Neuronal stem cell (in vitro differentiated cells): ENCODE measurements at regions not wholly inside any gene's neighbourhood (a gene's known extent, or its start where the extent isn't known, plus 50 kb on each side); places are given as distances from the start of the nearest gene placed in this dataset.

Source experiments
- DNase-seq: peaks from one replicate; pipeline ENCODE4 v3.0.0-alpha.2; 2013; ENCODE audit warnings: low spot score
- H2AFZ ChIP-seq: one replicate; pipeline ENCODE4 v1.6.1; 2013; ENCODE audit warnings: mild to moderate bottlenecking, low read length, inconsistent platforms
- H2AK5ac ChIP-seq: 2 replicates; pipeline ENCODE4 v1.6.1; 2013; ENCODE audit warnings: low read depth, mild to moderate bottlenecking, inconsistent platforms, low read length, moderate library complexity, mixed read lengths
- H2BK120ac ChIP-seq: 2 replicates; pipeline ENCODE4 v1.6.1; 2013; ENCODE audit warnings: low read depth, mild to moderate bottlenecking, inconsistent platforms, low read length, moderate library complexity, mixed read lengths
- H2BK12ac ChIP-seq: one replicate; pipeline ENCODE4 v1.6.1; 2013; ENCODE audit warnings: low read length, inconsistent platforms
- H2BK15ac ChIP-seq: 2 replicates; pipeline ENCODE4 v1.6.1; 2013; ENCODE audit warnings: mild to moderate bottlenecking, low read length, inconsistent platforms, mixed read lengths
- H2BK5ac ChIP-seq: one replicate; pipeline ENCODE4 v1.6.1; 2013; ENCODE audit warnings: inconsistent platforms, mild to moderate bottlenecking, low read length, moderate library complexity
- H3K14ac ChIP-seq: one replicate; pipeline ENCODE4 v1.6.1; 2013; ENCODE audit warnings: low read length, inconsistent platforms
- H3K18ac ChIP-seq: 2 replicates; pipeline ENCODE4 v1.6.1; 2013; ENCODE audit warnings: low read length, inconsistent platforms
- H3K23ac ChIP-seq: 2 replicates; pipeline ENCODE4 v1.6.1; 2013; ENCODE audit warnings: low read depth, mild to moderate bottlenecking, mixed read lengths, low read length, inconsistent platforms; ENCODE audit not compliant: poor library complexity
- H3K27ac ChIP-seq: replicated peaks from 3 replicates; pipeline ENCODE4 v1.5.1; 2013; ENCODE audit warnings: low read length, inconsistent platforms
- H3K27me3 ChIP-seq, 3 experiments: 2 replicates each; pipeline ENCODE4 v1.6.1; 2013; ENCODE audit warnings: low read length in 3 of 3, mild to moderate bottlenecking in 2 of 3, inconsistent platforms in 1 of 3, low read depth in 1 of 3, mixed read lengths in 1 of 3, moderate library complexity in 1 of 3; ENCODE audit not compliant: control insufficient read depth in 3 of 3, insufficient read depth in 3 of 3
- H3K36me3 ChIP-seq, 2 donors: replicated peaks in 1 of 2; 2 replicates each; pipeline ENCODE4 v1.6.1; 2013; ENCODE audit warnings: low read length in 2 of 2; ENCODE audit not compliant: control insufficient read depth in 2 of 2, insufficient read depth in 2 of 2
- H3K4ac ChIP-seq: 2 replicates; pipeline ENCODE4 v1.6.1; 2013; ENCODE audit warnings: inconsistent platforms, mild to moderate bottlenecking, low read length, moderate library complexity
- H3K4me1 ChIP-seq, 2 donors: 1 replicate in 1 of 2; 2 replicates in 1 of 2; pipeline ENCODE4 v1.6.1; 2013; ENCODE audit warnings: low read length in 2 of 2, low read depth in 1 of 2; ENCODE audit not compliant: control insufficient read depth in 2 of 2, insufficient read depth in 1 of 2
- H3K4me2 ChIP-seq: one replicate; pipeline ENCODE4 v1.6.1; 2013; ENCODE audit warnings: mild to moderate bottlenecking, low read length, inconsistent platforms; ENCODE audit not compliant: insufficient read depth, poor library complexity, severe bottlenecking
- H3K4me3 ChIP-seq, 2 donors: 2 replicates each; pipeline ENCODE4 v1.5.1; 2013; ENCODE audit warnings: low read length in 2 of 2, mild to moderate bottlenecking in 2 of 2, inconsistent platforms in 1 of 2, moderate library complexity in 1 of 2
- H3K79me1 ChIP-seq: one replicate; pipeline ENCODE4 v1.6.1; 2013; ENCODE audit warnings: low read depth, mild to moderate bottlenecking, inconsistent platforms, low read length, moderate library complexity
- H3K9ac ChIP-seq: one replicate; pipeline ENCODE4 v1.6.1; 2013; ENCODE audit warnings: mild to moderate bottlenecking, low read depth, low read length, inconsistent platforms; ENCODE audit not compliant: poor library complexity
- H3K9me3 ChIP-seq, 2 donors: replicated peaks in 1 of 2; 2 replicates each; pipeline versions ENCODE3 to v1.6.1; 2013; ENCODE audit warnings: low read length in 2 of 2, mild to moderate bottlenecking in 2 of 2, inconsistent platforms in 1 of 2, low read depth in 1 of 2, mixed read lengths in 1 of 2, moderate library complexity in 1 of 2; ENCODE audit not compliant: control insufficient read depth in 2 of 2, insufficient read depth in 1 of 2
- H4K8ac ChIP-seq: one replicate; pipeline ENCODE4 v1.6.1; 2013; ENCODE audit warnings: low read depth, mild to moderate bottlenecking, inconsistent platforms, low read length, moderate library complexity
- H4K91ac ChIP-seq: one replicate; pipeline ENCODE4 v1.6.1; 2013; ENCODE audit warnings: low read length, low read depth, mild to moderate bottlenecking, inconsistent platforms; ENCODE audit not compliant: poor library complexity
- WGBS, 2 donors: extraction: QIAGEN DNeasy Blood & Tissue Kit; methylation state at CpG; one replicate each; pipeline ENCODE4 v1.1.7; 2013; ENCODE audit warnings: missing lambda C conversion rate in 2 of 2, mixed read lengths in 1 of 2; ENCODE audit not compliant: insufficient read length in 2 of 2, insufficient replicate concordance in 1 of 2; ENCODE audit errors: extremely low coverage in 2 of 2; 5-methylcytosine and 5-hydroxymethylcytosine counted together

GRCh38 chr5:9832921-9833320 is 202.8 kb upstream of the TAS2R1 start:
- Histone ChIP-seq H3K9me3 (no peaks in the 10 kb centered on the region), H3K9ac (no peak overlapping the region), H3K79me1 (no peaks in the 10 kb centered on the region), H4K8ac (no peak overlapping the region), H3K18ac (no peak overlapping the region), H3K36me3 (no peaks in the 10 kb centered on the region), H3K27me3 (peaks cover 0 to 57% (median 0%) of the 10 kb centered on the region in 3 experiments), H4K91ac (no peak overlapping the region), H3K4me2 (no peak overlapping the region), H3K14ac (no peak overlapping the region), H3K27ac (no peak overlapping the region), H3K4me3 (no peak overlapping the region), H2BK12ac (no peak overlapping the region), H2AFZ (no peak overlapping the region), H3K4me1 (peaks cover 3 to 22% of the 10 kb centered on the region in 2 donors), H2BK5ac (no peak overlapping the region), H3K23ac (no peak overlapping the region), H2BK120ac (no peak overlapping the region), H3K4ac (no peak overlapping the region), H2AK5ac (no peak overlapping the region), H2BK15ac (no peak overlapping the region)
- DNase-seq: no peak
- no CpG with 5 or more reads among the region's 5 CpGs for WGBS, 2 donors

- H2AFZ ChIP-seq: no peak overlapping the region
- DNase-seq: no peak
- no peak overlapping the region for H3K4me3 ChIP-seq
- H3K4me2 ChIP-seq: no peak overlapping the region
- H2BK120ac ChIP-seq: no peak overlapping the region
- no peak overlapping the region for H4K8ac ChIP-seq
- H3K23ac ChIP-seq: no peak overlapping the region
- H3K14ac ChIP-seq: no peak overlapping the region
- no CpG with 5 or more reads among the region's 6 CpGs for WGBS, 2 donors
- H3K9ac ChIP-seq: no peak overlapping the region
- peaks cover 0 to 48% (median 0%) of the 10 kb centered on the region in 3 experiments for H3K27me3 ChIP-seq
- no peak overlapping the region for H3K18ac ChIP-seq
- H3K4me1 ChIP-seq: peaks cover 3 to 20% of the 10 kb centered on the region in 2 donors
- H3K4ac ChIP-seq: no peak overlapping the region
- H4K91ac ChIP-seq: no peak overlapping the region
- H2BK15ac ChIP-seq: no peak overlapping the region
- no peaks in the 10 kb centered on the region for H3K9me3 ChIP-seq
- no peak overlapping the region for H2BK12ac ChIP-seq
- no peak overlapping the region for H2BK5ac ChIP-seq
- H3K27ac ChIP-seq: no peak overlapping the region
- H3K79me1 ChIP-seq: no peaks in the 10 kb centered on the region
- no peak overlapping the region for H2AK5ac ChIP-seq
- H3K36me3 ChIP-seq: no peaks in the 10 kb centered on the region
These were observed 201.7 kb upstream of the TAS2R1 start for GRCh38 chr5:9831823-9832222.

GRCh38 chr5:9830184-9830583 is 200.0 kb upstream of the TAS2R1 start:
- no peak overlapping the region for H3K4me2 ChIP-seq
- no peak overlapping the region for H3K4ac ChIP-seq
- DNase-seq: no peak
- H3K4me1 ChIP-seq: peaks cover 3 to 16% of the 10 kb centered on the region in 2 donors
- no peak overlapping the region for H4K91ac ChIP-seq
- H3K23ac ChIP-seq: no peak overlapping the region
- no peak overlapping the region for H2BK12ac ChIP-seq
- H3K9ac ChIP-seq: no peak overlapping the region
- no peak overlapping the region for H4K8ac ChIP-seq
- H2BK5ac ChIP-seq: no peak overlapping the region
- no peaks in the 10 kb centered on the region for H3K9me3 ChIP-seq
- H2AFZ ChIP-seq: no peak overlapping the region
- H3K27ac ChIP-seq: no peak overlapping the region
- no peak overlapping the region for H3K18ac ChIP-seq
- no peaks in the 10 kb centered on the region for H3K79me1 ChIP-seq
- no peaks in the 10 kb centered on the region for H3K36me3 ChIP-seq
- H2BK120ac ChIP-seq: no peak overlapping the region
- H3K27me3 ChIP-seq: peaks cover 0 to 41% (median 0%) of the 10 kb centered on the region in 3 experiments
- no peak overlapping the region for H2AK5ac ChIP-seq
- H3K14ac ChIP-seq: no peak overlapping the region
- H2BK15ac ChIP-seq: no peak overlapping the region
- H3K4me3 ChIP-seq: no peak overlapping the region

- WGBS, 2 donors: no CpG with 5 or more reads among the region's 2 CpGs
- Histone ChIP-seq H4K8ac (no peak overlapping the region), H3K9ac (no peak overlapping the region), H2BK120ac (no peak overlapping the region), H4K91ac (no peak overlapping the region), H3K9me3 (no peaks in the 10 kb centered on the region), H2AK5ac (no peak overlapping the region), H3K4me1 (peaks cover 0 to 12% of the 10 kb centered on the region in 2 donors), H3K4me2 (no peak overlapping the region), H3K4ac (no peak overlapping the region), H3K14ac (no peak overlapping the region), H3K23ac (no peak overlapping the region), H2BK12ac (no peak overlapping the region), H3K36me3 (no peaks in the 10 kb centered on the region), H3K27ac (no peak overlapping the region), H3K79me1 (no peaks in the 10 kb centered on the region), H3K27me3 (peaks cover 0 to 36% (median 0%) of the 10 kb centered on the region in 3 experiments), H2BK5ac (no peak overlapping the region), H3K4me3 (no peak overlapping the region), H3K18ac (no peak overlapping the region), H2BK15ac (no peak overlapping the region), H2AFZ (no peak overlapping the region)
- no peak for DNase-seq
These were observed 199.5 kb upstream of the TAS2R1 start for GRCh38 chr5:9829621-9830020.
